GM06990 (cell line): ENCODE measurements at regions not wholly inside any gene's neighbourhood (a gene's known extent, or its start where the extent isn't known, plus 50 kb on each side); places are given as distances from the start of the nearest gene placed in this dataset.

Experiments
- DNase-seq: peaks from one replicate; pipeline ENCODE4 v3.0.0-alpha.2; 2011; ENCODE audit not compliant: insufficient read length; ENCODE audit errors: extremely low read depth
- H3K27me3 ChIP-seq: replicated peaks from 2 replicates; pipeline ENCODE4 v1.6.0; 2011; ENCODE audit warnings: low read length; ENCODE audit not compliant: control insufficient read depth, insufficient read depth
- H3K36me3 ChIP-seq: 2 replicates; pipeline ENCODE4 v1.5.1; 2011; ENCODE audit warnings: low read length; ENCODE audit not compliant: control insufficient read depth, insufficient read depth
- H3K4me3 ChIP-seq: replicated peaks from 2 replicates; pipeline ENCODE4 v1.5.1; 2011; ENCODE audit warnings: low read depth, mild to moderate bottlenecking, control low read depth, low read length
- TF ChIP-seq, protein P1 (sequence below): IDR thresholded peaks from 2 replicates; pipeline ENCODE4 v1.5.1; 2011; ENCODE audit warnings: low read length, control low read depth, mild to moderate bottlenecking, inconsistent platforms; ENCODE audit not compliant: insufficient read depth, poor library complexity, severe bottlenecking

DNA sequence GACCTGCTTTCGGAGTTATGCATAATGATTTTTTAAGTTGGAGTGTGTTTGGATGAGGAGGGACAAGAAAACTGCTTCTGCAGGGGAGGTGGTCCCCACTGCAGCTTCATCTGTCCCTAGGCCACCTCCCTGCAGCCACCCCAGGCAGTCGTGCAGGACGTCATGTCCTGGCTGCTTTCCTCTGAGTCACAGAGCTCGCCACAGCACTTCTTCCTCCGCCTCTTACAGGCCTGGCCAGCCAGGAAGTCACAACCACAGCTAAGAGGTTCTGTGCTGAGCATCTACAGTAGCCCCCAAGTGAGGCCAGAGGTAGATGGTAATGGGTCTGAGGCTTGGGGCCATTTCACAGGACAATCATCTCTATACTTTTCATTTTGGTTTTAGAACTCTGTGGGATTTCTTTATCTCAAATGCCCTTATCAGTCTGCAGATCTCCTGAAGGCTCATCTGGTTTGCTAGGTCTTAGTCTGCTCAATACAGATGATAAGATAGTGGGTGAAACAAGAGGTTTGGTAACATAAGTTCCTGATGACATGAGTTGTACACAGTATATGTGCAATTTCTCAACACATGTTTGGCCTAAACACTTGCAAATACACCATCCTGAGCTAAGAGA lies 106.4 kb downstream of the ARF6 start:
- peak; percentile 72 for DNase-seq
- Histone ChIP-seq H3K36me3 (no peaks in the 10 kb centered on the region), H3K27me3 (no peaks in the 10 kb centered on the region), H3K4me3 (no peak overlapping the region)
- TF ChIP-seq, protein P1, sequence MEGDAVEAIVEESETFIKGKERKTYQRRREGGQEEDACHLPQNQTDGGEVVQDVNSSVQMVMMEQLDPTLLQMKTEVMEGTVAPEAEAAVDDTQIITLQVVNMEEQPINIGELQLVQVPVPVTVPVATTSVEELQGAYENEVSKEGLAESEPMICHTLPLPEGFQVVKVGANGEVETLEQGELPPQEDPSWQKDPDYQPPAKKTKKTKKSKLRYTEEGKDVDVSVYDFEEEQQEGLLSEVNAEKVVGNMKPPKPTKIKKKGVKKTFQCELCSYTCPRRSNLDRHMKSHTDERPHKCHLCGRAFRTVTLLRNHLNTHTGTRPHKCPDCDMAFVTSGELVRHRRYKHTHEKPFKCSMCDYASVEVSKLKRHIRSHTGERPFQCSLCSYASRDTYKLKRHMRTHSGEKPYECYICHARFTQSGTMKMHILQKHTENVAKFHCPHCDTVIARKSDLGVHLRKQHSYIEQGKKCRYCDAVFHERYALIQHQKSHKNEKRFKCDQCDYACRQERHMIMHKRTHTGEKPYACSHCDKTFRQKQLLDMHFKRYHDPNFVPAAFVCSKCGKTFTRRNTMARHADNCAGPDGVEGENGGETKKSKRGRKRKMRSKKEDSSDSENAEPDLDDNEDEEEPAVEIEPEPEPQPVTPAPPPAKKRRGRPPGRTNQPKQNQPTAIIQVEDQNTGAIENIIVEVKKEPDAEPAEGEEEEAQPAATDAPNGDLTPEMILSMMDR, result no peak

DNA sequence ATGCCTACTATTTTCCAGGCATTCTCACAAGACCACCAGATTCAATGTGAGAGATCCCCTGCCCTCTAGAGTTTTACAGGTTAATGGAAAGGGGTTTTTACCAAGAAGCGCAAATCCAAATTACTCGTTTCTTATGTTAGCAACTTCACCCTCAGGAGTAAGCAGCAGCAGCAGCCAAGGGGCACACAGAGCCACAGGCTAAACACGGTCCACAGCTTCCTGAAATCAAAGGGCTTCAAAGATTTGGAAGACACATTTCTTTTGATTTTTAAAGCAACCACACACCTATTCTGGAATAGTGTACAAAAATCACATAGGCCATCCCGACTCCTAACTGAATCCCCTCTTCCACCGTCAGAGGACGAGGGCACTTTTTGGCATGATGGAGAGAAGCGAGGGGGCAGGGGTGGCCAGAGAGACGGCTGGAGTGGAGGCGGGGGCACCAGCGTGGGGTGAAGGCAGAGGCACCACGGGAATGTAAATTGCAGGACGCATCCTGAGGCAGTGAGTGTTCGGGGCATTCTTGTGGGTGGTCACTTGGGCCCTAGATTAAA lies 107.0 kb downstream of the ARF6 start:
- Histone ChIP-seq H3K4me3 (peak overlapping the region; percentile 19), H3K27me3 (no peaks in the 10 kb centered on the region), H3K36me3 (no peaks in the 10 kb centered on the region)
- TF ChIP-seq, protein P1, result no peak
- DNase-seq, result no peak

DNA sequence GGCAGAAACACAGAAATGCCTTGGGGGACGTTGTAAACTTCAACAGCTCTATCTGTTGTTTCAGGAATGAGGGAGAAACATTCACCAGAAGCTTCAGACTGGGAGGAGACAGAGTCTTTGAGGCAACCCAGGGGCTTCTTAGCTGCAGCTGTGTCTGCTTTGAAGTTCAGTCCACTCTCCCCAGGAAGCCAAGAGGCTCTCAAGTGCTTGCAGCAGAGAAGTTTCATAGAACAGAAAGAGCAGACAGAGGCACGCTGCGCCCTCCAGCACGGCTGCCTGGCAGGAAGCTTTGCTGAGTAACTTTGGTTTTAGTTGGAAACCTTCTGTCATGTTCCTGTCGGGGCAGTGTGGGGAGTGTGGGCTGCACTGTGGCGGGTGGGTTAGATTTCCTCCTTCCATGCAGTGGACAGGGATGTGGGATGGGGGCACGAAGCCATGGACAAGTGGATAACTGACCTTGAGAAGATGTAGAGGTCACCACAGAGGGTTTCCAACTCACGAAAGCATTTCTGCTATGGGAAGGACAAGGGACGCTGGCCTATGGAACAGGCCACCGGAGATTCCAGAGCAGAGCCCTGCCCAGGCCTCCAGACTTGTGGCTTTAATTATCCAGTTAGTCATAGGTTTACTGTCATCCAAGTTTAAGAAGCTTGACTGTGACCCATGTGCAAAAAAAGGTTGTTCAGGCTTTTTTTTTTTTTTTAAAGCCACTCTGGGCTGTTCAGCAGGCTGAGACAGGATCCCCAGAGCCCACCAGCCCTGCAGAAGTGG lies 107.7 kb downstream of the ARF6 start:
- H3K4me3 ChIP-seq, result peak overlapping the region; percentile 19
- H3K36me3 ChIP-seq, result no peaks in the 10 kb centered on the region
- peak; percentile 72 for DNase-seq
- H3K27me3 ChIP-seq, result no peaks in the 10 kb centered on the region
- TF ChIP-seq, protein P1, result peak; percentile 18

DNA sequence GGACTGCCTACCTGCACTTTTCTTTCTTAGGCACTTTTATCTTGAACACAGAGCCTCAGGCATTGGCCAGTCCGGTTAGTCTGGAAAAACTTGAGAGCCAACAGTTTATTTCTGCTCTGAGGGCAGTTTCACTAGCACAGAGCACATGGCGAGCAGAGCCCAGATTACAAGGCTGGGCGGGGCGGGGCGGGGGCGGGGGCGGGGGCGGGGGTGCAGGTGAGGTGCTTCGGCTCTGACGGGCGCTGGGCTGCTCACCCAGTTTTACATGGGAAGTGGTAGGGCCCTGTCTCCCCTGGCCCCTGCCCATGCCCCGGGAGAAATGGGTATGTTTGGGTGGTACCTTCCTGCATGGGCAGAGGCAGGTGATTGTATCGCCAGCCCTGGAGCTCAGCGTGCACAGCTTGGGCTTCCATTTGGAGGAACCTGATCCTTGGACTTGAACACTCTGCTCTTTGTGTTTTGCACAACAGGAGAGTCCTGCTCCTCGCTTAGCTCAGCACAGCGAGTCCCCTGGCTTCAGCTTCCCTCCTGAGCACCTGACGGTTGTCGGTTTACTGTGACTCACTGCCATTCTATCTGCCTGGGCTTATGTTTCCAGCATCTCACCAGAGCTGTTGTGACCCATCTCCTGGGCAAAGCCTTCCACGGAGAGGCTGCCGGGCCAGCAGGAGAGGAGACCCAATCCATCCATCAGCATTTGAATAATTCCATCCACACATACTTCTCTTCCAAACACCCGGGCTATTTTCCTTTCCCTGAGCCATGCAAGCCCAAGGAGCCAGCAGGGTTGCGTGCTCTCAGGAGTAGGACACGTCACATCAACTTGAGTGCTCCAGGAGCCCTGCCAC lies 108.5 kb downstream of the ARF6 start:
- TF ChIP-seq, protein P1, result no peak
- no peaks in the 10 kb centered on the region for H3K36me3 ChIP-seq
- DNase-seq, result peak; percentile 78
- H3K4me3 ChIP-seq, result peak overlapping the region; percentile 42
- H3K27me3 ChIP-seq, result no peaks in the 10 kb centered on the region

DNA sequence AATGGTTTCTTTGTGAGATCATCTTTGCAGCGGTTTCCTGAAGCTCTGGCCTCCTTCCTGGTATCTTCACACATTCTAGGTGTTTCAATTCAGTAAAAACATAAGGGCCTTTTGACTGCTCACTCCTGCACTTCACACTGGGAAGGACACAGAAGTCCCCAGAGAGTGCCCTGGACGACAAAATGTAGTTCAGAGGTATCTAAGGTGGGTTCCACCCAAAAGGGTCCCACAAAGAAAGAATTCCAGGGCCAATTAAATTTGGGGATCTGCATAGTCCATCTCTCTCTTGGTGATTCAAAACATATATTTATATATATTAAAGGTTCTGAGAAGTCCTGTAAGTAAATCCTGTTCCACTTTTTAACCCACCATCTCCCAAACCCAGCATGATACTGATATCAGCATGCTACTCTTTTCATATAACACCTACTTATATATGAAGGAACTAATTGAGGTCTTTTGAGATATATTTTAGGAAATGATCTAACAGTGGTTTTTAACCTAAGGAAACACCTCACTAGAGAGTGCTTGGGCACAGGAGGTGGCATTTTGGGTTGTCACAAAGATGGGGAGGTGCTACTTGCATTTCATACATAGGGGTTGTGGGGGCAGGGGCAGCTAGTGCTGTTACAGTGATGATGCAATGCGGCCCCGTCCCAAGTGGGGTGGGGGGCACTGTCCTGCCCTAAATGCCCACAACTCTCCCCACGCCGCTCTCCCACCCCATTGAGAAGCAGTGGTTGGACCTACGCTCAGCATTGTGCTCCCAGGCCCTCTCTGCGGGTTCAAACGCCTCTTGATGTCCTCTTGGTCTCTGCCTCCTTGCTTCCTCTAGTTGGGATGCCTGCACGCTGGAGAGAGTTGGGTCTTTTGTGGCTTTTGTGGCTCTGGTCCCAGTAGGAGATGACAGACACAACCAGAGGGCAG lies 109.4 kb downstream of the ARF6 start:
- TF ChIP-seq, protein P1, result no peak
- Histone ChIP-seq H3K36me3 (no peaks in the 10 kb centered on the region), H3K27me3 (no peaks in the 10 kb centered on the region), H3K4me3 (peak overlapping the region; percentile 64)
- peak; percentile 64 for DNase-seq
